22Rv1 (cell line): ENCODE measurements at regions not wholly inside any gene's neighbourhood (a gene's known extent, or its start where the extent isn't known, plus 50 kb on each side); places are given as distances from the start of the nearest gene placed in this dataset.

Experiments used
- CTCF ChIP-seq: fragments of 450-650 bp; IDR thresholded peaks from 2 replicates; pipeline ENCODE4 v1.5.1; 2017; ENCODE audit warnings: mild to moderate bottlenecking
- ZFX ChIP-seq: fragments of 450-650 bp; IDR thresholded peaks from 2 replicates; pipeline ENCODE4 v1.6.1; 2017; ENCODE audit warnings: antibody characterized with exemption, borderline replicate concordance

GRCh38 chr2:106332054-106332453 lies 136.2 kb downstream of the RGPD3 start:
- no peak for TF ChIP-seq CTCF
- no peak for TF ChIP-seq ZFX
